ENCODE measurements at regions not wholly inside any gene's neighbourhood (a gene's known extent, or its start where the extent isn't known, plus 50 kb on each side); places are given as distances from the start of the nearest gene placed in this dataset.
A peak's percentile ranks its signal among the peaks of the same experiment; 100 is the strongest.

- DNase-seq (ENCODE audit: low read depth): no peak
- H3K4me3 ChIP-seq (ENCODE audit: low read length): no peak overlapping the region
- no peak for TF ChIP-seq CTCF (conservative IDR thresholded peaks at IDR 0.05; ENCODE audit: low read length)
These were observed 111.0 kb downstream of the TFAP2A start for GRCh38 chr6:10303608-10304506.

- no peak for DNase-seq (ENCODE audit: low read depth)
- TF ChIP-seq CTCF (conservative IDR thresholded peaks at IDR 0.05; ENCODE audit: low read length): no peak
- no peak overlapping the region for H3K4me3 ChIP-seq (ENCODE audit: low read length)
These were observed 112.2 kb downstream of the TFAP2A start for GRCh38 chr6:10302566-10303235.

GRCh38 chr6:10300071-10300470 lies 114.8 kb downstream of the TFAP2A start:
- TF ChIP-seq CTCF (conservative IDR thresholded peaks at IDR 0.05; ENCODE audit: low read length): no peak
- no peak for DNase-seq (ENCODE audit: low read depth)
- H3K4me3 ChIP-seq (ENCODE audit: low read length): no peak overlapping the region

DNA sequence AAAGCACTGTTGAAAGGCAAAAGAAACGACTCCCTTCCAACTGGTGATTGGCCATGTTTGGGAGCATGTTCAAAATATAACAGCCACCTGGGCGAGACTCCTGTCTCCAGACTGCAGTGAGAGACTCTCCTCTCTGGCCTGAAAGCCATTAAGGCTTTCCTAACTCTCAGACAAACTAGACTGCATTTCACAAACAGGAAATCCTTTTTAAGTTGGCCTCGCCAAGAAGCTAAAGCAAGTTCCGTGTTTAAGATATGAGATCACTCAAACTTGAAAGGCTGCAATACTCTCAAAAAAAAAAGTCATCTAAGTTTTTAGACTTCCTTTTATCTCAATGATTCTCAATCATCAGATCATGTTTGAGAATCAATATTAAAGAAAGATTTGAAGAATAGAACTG lies 117.0 kb downstream of the TFAP2A start:
- no peak for TF ChIP-seq CTCF (conservative IDR thresholded peaks at IDR 0.05; ENCODE audit: low read length)
- DNase-seq (ENCODE audit: low read depth): peak; percentile 11
- H3K4me3 ChIP-seq (ENCODE audit: low read length): no peak overlapping the region

- no peak for DNase-seq (ENCODE audit: low read depth)
- TF ChIP-seq CTCF (conservative IDR thresholded peaks at IDR 0.05; ENCODE audit: low read length): no peak
- no peak overlapping the region for H3K4me3 ChIP-seq (ENCODE audit: low read length)
These were observed 136.1 kb downstream of the TFAP2A start for GRCh38 chr6:10278746-10279145.

GRCh38 chr6:10276660-10277287 lies 138.1 kb downstream of the TFAP2A start:
- TF ChIP-seq CTCF (conservative IDR thresholded peaks at IDR 0.05; ENCODE audit: low read length): no peak
- H3K4me3 ChIP-seq (ENCODE audit: low read length): no peak overlapping the region
- DNase-seq (ENCODE audit: low read depth): no peak

Measured in AG10803 (cell line).